NB4 (cell line): ENCODE measurements at regions not wholly inside any gene's neighbourhood (a gene's known extent, or its start where the extent isn't known, plus 50 kb on each side); places are given as distances from the start of the nearest gene placed in this dataset.
"Not testable (repeated sequence)": the region's sequence is repeated elsewhere in the genome, so short reads cannot be mapped to it uniquely, and the experiment has no call there.

ENCODE experiments used
- DNase-seq: peaks from one replicate; pipeline ENCODE4 v3.0.0; 2010; ENCODE audit warnings: low read depth
- H3K4me3 ChIP-seq: one replicate; pipeline ENCODE4 v1.5.1; 2011; ENCODE audit warnings: mild to moderate bottlenecking, low read depth, low read length, moderate library complexity
- MAX ChIP-seq: IDR thresholded peaks from 2 replicates; pipeline ENCODE4 v1.6.1; 2011; ENCODE audit warnings: low read depth, low read length
- MYC ChIP-seq: IDR thresholded peaks from 2 replicates; pipeline ENCODE4 v1.6.1; 2011; ENCODE audit warnings: low read depth, low read length
- POLR2A ChIP-seq: IDR thresholded peaks from 2 replicates; pipeline ENCODE4 v1.6.1; 2011; ENCODE audit warnings: mild to moderate bottlenecking; ENCODE audit not compliant: insufficient read length; ENCODE audit errors: extremely low read depth
- TF ChIP-seq, protein P1 (sequence below): IDR thresholded peaks from one replicate; pipeline ENCODE4 v1.5.1; 2012; ENCODE audit warnings: low read depth, low read length

GRCh38 chr6:28682542-28682941, 156.9 kb downstream of the GPX5 start:
- TF ChIP-seq MYC (no peak), POLR2A (no peak), MAX (no peak)
- TF ChIP-seq, protein P1, sequence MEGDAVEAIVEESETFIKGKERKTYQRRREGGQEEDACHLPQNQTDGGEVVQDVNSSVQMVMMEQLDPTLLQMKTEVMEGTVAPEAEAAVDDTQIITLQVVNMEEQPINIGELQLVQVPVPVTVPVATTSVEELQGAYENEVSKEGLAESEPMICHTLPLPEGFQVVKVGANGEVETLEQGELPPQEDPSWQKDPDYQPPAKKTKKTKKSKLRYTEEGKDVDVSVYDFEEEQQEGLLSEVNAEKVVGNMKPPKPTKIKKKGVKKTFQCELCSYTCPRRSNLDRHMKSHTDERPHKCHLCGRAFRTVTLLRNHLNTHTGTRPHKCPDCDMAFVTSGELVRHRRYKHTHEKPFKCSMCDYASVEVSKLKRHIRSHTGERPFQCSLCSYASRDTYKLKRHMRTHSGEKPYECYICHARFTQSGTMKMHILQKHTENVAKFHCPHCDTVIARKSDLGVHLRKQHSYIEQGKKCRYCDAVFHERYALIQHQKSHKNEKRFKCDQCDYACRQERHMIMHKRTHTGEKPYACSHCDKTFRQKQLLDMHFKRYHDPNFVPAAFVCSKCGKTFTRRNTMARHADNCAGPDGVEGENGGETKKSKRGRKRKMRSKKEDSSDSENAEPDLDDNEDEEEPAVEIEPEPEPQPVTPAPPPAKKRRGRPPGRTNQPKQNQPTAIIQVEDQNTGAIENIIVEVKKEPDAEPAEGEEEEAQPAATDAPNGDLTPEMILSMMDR = no peak
- peak; percentile 58 for DNase-seq
- no peak overlapping the region for H3K4me3 ChIP-seq

DNA sequence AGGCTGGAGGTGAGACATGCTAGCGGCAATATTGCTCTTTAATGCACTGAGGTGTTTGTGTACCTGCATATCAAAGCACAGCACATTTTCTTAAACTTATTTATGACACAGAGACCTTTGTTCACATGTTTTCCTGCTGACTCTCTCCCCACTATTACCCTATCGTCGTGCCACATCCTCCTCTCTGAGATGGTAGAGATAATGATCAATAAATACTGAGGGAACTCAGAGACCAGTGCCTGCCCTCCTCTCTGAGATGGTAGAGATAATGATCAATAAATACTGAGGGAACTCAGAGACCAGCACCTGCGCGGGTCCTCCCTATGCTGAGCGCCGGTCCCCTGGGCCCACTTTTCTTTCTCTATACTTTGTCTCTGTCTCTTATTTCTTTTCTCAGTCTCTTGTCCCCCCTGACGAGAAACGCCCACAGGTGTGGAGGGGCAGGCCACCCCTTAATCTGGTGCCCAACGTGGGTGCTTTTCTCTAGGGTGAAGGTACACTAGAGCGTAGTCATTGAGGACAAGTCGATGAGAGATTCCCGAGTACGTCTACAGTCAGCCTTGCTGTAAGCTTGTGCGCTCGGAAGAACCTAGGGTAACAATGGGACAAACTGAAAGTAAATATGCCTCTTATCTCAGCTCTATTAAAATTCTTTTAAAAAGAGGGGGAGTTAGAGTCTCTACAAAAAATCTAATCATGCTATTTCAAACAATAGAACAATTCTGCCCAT, 157.4 kb downstream of the GPX5 start:
- H3K4me3 ChIP-seq, DNase-seq: not testable (repeated sequence)

GRCh38 chr6:28683945-28684538, 158.4 kb downstream of the GPX5 start:
- H3K4me3 ChIP-seq = no peak overlapping the region
- TF ChIP-seq MAX (no peak), MYC (no peak), POLR2A (no peak)
- TF ChIP-seq, protein P1 = peak; percentile 43

GRCh38 chr6:28685960-28686359, 160.3 kb downstream of the GPX5 start:
- peak overlapping the region; percentile 30 for H3K4me3 ChIP-seq
- not testable (repeated sequence) for DNase-seq

More at GRCh38 chr6:28683945-28684538, 158.4 kb downstream of the GPX5 start:
- peak; percentile 61 for DNase-seq

DNA sequence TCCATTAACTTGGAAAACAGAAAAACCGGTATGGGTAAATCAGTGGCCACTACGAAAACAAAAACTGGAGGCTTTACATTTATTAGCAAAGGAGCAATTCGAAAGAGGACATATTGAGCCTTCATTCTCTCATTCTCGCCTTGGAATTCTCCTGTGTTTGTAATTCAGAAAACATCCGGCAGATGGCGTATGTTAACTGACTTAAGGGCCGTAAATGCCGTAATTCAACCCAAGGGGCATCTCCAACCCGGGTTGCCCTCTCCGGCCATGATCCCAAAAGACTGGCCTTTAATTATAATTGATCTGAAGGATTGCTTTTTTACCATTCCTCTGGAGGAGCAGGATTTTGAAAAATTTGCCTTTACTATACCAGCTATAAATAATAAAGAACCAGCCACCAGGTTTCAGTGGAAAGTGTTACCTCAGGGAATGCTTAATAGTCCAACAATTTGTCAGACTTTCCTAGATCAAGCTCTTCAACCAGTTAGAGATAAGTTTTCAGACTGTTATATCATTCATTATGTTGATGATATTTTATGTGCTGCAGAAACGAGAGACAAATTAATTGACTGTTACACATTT, 160.9 kb downstream of the GPX5 start:
- TF ChIP-seq, protein P1 = peak; percentile 45
- H3K4me3 ChIP-seq = peak overlapping the region; percentile 30
- peak; percentile 81 for DNase-seq

DNA sequence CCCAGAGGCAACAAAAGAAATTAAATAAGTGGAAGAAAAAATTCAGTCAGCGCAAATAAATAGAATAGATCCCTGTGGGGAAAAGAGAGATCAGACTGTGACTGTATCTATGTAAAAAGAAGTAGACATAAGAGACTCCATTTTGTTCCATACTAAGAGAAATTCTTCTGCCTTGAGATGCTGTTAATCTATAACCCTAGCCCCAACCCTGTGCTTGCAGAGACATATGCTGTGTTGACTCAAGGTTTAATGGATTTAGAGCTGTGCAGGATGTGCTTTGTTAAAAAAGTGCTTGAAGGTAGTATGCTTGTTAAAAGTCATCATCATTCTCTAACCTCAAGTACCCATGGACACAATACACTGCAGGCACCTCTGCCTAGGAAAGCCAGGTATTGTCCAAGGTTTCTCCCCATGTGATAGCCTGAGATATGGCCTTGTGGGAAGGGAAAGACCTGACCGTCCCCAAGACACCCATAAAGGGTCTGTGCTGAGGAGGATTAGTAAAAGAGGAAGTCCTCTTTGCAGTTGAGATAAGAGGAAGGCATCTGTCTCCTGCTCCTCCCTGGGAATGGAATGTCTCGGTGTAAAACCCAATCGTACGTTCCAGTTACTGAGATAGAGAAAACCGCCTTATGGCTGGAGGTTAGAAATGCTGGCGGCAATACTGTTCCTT, 161.8 kb downstream of the GPX5 start:
- DNase-seq = peak; percentile 52
- not testable (repeated sequence) for H3K4me3 ChIP-seq

DNA sequence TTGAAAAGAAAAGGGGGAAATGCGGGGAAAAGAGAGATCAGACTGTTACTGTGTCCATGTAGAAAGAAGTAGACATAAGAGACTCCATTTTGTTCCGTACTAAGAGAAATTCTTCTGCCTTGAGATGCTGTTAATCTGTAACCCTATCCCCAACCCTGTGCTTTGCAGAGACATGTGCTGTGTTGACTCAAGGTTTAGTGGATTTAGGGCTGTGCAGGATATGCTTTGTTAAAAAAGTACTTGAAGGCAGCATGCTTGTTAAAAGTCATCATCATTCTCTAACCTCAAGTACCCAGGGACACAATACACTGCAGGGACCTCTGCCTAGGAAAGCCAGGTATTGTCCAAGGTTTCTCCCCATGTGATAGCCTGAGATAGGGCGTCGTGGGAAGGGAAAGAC, 166.3 kb downstream of the GPX5 start:
- H3K4me3 ChIP-seq, DNase-seq: not testable (repeated sequence)

DNA sequence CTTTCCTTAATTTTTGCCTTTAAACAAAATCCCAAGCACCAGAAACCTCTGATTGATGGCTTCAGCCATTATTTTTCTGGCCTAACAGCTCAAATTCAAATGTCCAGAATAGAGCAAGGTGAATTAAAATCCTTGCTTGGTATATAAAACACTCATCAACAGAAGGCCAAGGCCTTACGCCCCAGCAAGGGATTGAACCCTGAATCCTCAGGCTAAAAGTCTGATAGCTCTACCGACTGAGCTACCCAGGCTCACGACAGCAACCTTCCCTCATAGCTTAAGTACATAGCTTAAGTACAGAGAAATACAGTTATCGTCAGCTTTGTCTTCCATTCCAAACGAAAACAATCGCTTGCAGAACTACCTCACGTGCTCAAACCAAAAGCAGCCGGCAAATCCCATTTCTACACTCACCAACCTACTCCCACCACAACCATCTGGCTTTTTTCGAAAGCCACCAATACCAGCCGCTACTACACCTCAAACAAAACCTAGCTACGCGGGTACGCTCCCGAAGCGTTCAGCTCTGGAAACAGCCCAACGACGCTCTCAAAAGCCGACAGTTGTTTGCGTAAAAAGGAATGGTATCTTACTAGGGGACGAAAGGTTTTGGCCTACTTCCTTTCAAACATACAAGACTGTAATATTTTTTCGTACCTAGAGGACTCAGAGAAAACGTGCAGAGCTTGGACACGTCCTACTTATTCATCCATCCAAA, 167.5 kb downstream of the GPX5 start:
- DNase-seq = no peak
- no peak overlapping the region for H3K4me3 ChIP-seq
- TF ChIP-seq POLR2A (no peak), MAX (no peak), MYC (no peak)
- TF ChIP-seq, protein P1 = no peak
